Activated naive CD4-positive, alpha-beta T cell treated with anti-CD3 and anti-CD28 coated beads, Interleukin-2, amount 10 ng/mL, durations not matched to agents 7 days and 5 days (primary cell): ENCODE measurements at regions not wholly inside any gene's neighbourhood (a gene's known extent, or its start where the extent isn't known, plus 50 kb on each side); places are given as distances from the start of the nearest gene placed in this dataset.

Experiments
- CTCF ChIA-PET: fragments of 350-600 bp; sonication (Branson Sonifier 250); formaldehyde crosslinking; loops from one replicate; lab custom pipeline; 2021; ENCODE audit warnings: antibody characterized with exemption; lab: Charles Lee
- DNase-seq: peaks from one replicate; pipeline ENCODE4 v3.0.0-alpha.2; 2020
- H3K27ac Mint-ChIP-seq: one replicate; pipeline ENCODE4 v1.8.0; 2021; ENCODE audit warnings: mild to moderate bottlenecking, moderate library complexity, mixed read lengths
- H3K27me3 Mint-ChIP-seq: one replicate; pipeline ENCODE4 v1.8.0; 2021; ENCODE audit warnings: mild to moderate bottlenecking, mixed read lengths
- H3K36me3 Mint-ChIP-seq: one replicate; pipeline ENCODE4 v1.8.0; 2021; ENCODE audit warnings: mixed read lengths
- H3K4me1 Mint-ChIP-seq: one replicate; pipeline ENCODE4 v1.8.0; 2021; ENCODE audit warnings: mixed read lengths
- H3K4me3 Mint-ChIP-seq: one replicate; pipeline ENCODE4 v1.8.0; 2021; ENCODE audit warnings: mild to moderate bottlenecking, moderate library complexity, mixed read lengths
- H3K9me3 Mint-ChIP-seq: one replicate; pipeline ENCODE4 v1.8.0; 2021; ENCODE audit warnings: mixed read lengths

- Mint-ChIP-seq H3K27me3 (no peaks in the 10 kb centered on the region), H3K27ac (no peak overlapping the region), H3K4me3 (no peak overlapping the region), H3K36me3 (no peaks in the 10 kb centered on the region), H3K4me1 (no peaks in the 10 kb centered on the region), H3K9me3 (no peaks in the 10 kb centered on the region)
- DNase-seq = no peak
- CTCF ChIA-PET = no interaction called here
Observed at GRCh38 chr12:41706376-41706775, 438.3 kb downstream of the GXYLT1 start.

- no peaks in the 10 kb centered on the region for H3K27me3 Mint-ChIP-seq
- no peaks in the 10 kb centered on the region for H3K9me3 Mint-ChIP-seq
- H3K4me3 Mint-ChIP-seq = no peak overlapping the region
- H3K27ac Mint-ChIP-seq = no peak overlapping the region
- DNase-seq = no peak
- H3K36me3 Mint-ChIP-seq = no peaks in the 10 kb centered on the region
- CTCF ChIA-PET = no interaction called here
- no peaks in the 10 kb centered on the region for H3K4me1 Mint-ChIP-seq
Observed at GRCh38 chr12:41701943-41702601, 442.6 kb downstream of the GXYLT1 start.

DNA sequence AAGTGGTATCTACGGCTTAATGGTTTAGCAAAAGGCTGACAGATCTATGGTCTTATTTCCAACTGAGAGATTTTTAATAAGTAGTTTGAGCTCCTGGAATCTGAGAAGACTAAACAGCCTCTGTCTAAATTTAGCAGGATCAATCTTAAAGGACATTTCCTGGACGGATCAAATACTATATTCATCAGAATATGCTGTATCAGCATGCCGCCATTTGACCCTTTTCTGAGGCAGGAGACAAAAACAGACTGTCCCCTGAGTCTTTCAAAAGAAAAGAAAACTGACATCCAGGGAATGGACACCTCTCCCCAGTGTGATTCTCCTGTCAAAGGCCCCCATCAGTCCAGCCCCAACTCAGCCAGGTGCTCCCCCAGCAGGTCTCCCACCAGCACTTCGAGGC lies 443.7 kb downstream of the GXYLT1 start:
- no peaks in the 10 kb centered on the region for H3K36me3 Mint-ChIP-seq
- no peaks in the 10 kb centered on the region for H3K27me3 Mint-ChIP-seq
- no peak overlapping the region for H3K4me3 Mint-ChIP-seq
- H3K27ac Mint-ChIP-seq = no peak overlapping the region
- no peaks in the 10 kb centered on the region for H3K9me3 Mint-ChIP-seq
- H3K4me1 Mint-ChIP-seq = no peaks in the 10 kb centered on the region
- CTCF ChIA-PET = no interaction called here
- no peak for DNase-seq

GRCh38 chr12:41699658-41700057 lies 445.0 kb downstream of the GXYLT1 start:
- Mint-ChIP-seq H3K9me3 (no peaks in the 10 kb centered on the region), H3K4me1 (no peaks in the 10 kb centered on the region), H3K4me3 (no peak overlapping the region), H3K27ac (no peak overlapping the region), H3K27me3 (no peaks in the 10 kb centered on the region), H3K36me3 (no peaks in the 10 kb centered on the region)
- no peak for DNase-seq
- CTCF ChIA-PET = no interaction called here

GRCh38 chr12:41697161-41697560 lies 447.5 kb downstream of the GXYLT1 start:
- Mint-ChIP-seq H3K4me1 (no peaks in the 10 kb centered on the region), H3K27ac (no peak overlapping the region), H3K4me3 (no peak overlapping the region), H3K27me3 (no peaks in the 10 kb centered on the region), H3K36me3 (no peaks in the 10 kb centered on the region), H3K9me3 (no peaks in the 10 kb centered on the region)
- CTCF ChIA-PET = no interaction called here
- no peak for DNase-seq

DNA sequence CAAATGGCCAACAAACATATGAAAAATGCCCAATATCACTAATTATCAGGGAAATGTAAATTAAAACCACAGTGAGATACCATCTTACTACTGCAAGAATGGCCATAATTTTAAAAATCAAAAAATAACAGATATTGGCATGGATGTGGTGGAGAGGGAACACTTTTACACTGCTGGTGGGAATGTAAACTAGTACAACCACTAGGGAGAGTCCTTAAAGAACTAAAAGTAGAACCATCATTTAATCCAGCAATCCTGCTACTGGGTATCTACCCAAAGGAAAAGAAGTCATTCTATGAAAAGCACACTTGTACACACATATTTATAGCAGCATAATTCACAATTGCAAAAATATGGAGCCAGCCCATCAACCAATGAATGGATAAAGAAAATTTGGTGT lies 459.7 kb downstream of the GXYLT1 start:
- Mint-ChIP-seq H3K27me3 (no peaks in the 10 kb centered on the region), H3K4me1 (no peaks in the 10 kb centered on the region), H3K36me3 (no peaks in the 10 kb centered on the region), H3K9me3 (no peaks in the 10 kb centered on the region), H3K4me3 (no peak overlapping the region), H3K27ac (no peak overlapping the region)
- no peak for DNase-seq
- CTCF ChIA-PET = interaction anchor here (1.6 kb wide), 1 partner anchor 339 kb away, joined by 4 read pairs; no protein-coding TSS in a partner anchor

DNA sequence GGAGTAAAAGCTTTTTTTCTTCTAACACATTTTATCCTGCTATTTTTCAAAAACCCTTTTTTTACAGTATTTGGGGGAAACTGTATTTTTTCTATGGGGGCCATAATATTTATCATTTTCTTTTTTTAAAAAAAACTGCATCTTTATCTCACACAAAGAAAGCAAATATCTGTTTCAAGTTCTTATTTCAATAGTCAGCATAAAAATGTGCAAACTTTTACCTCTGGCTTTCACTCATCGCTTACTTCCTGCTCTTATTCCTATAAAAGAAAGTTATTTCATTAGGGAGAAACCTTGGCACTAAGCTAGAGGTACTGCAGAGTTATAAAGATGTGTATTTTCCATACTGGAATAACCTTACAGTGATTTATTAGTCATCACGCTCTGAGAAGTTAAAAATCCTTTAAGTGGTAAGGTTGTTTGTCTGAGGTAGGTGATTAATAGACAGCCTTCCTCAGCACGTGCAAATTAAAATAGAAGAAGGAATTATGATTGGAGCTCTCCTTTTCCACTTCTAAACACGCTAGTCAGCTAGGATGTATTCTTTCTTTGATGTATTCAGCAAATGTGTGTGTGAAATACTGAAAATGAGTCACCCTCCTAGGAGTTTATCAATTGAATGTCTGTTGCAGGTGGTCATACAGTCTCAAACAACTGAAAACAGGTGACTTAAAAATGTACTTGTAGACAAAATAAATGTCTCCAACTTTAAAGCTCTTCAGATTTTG lies 461.0 kb downstream of the GXYLT1 start:
- H3K9me3 Mint-ChIP-seq = no peaks in the 10 kb centered on the region
- CTCF ChIA-PET = interaction anchor here (0.7 to 1.6 kb wide), 2 partner anchors 340 to 609 kb away, joined by 3 to 4 read pairs; no protein-coding TSS in a partner anchor
- no peaks in the 10 kb centered on the region for H3K27me3 Mint-ChIP-seq
- H3K36me3 Mint-ChIP-seq = no peaks in the 10 kb centered on the region
- no peak overlapping the region for H3K27ac Mint-ChIP-seq
- H3K4me1 Mint-ChIP-seq = no peaks in the 10 kb centered on the region
- no peak for DNase-seq
- H3K4me3 Mint-ChIP-seq = no peak overlapping the region

DNA sequence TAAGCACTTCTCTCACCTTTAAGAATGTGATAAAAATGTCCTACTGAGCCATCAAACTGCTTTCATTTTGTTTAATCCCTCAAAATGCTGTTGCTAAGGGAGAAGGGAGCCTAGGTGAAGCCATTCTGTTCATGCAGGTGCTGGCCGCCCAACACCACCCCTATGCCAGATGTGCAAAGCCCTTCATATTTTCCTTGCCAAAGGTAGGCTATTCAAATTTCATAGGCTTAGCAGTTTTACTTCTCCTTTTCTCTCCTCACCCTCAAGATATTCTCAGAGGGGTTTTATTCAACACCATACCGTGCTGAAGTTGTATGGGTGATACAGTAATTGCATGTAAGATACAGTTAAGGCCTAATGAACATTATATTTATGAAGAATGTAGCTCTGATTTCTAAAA lies 461.7 kb downstream of the GXYLT1 start:
- H3K27ac Mint-ChIP-seq = no peak overlapping the region
- CTCF ChIA-PET = no interaction called here
- no peaks in the 10 kb centered on the region for H3K36me3 Mint-ChIP-seq
- no peaks in the 10 kb centered on the region for H3K27me3 Mint-ChIP-seq
- H3K4me1 Mint-ChIP-seq = no peaks in the 10 kb centered on the region
- DNase-seq = no peak
- no peak overlapping the region for H3K4me3 Mint-ChIP-seq
- no peaks in the 10 kb centered on the region for H3K9me3 Mint-ChIP-seq

DNA sequence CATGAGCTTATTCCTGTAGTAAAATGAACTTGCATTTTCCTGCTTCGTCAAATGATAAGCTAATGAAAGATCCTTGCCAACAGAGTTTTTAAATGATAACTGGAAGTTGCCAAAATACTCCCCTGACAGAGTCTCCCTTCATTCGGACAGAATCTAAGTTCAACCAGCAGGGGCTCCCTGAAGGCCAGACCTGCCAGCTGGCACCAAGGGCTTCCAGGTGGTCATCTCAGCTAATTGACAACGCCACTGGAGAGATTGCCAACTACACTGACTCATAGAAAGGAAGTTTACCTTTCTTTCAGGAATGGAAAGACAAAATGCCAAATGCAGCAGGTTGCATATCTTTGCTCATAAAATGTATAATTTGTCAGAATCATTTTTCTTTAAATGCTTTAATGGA lies 462.8 kb downstream of the GXYLT1 start:
- CTCF ChIA-PET = no interaction called here

GRCh38 chr12:41680155-41680554 lies 464.5 kb downstream of the GXYLT1 start:
- Mint-ChIP-seq H3K36me3 (no peaks in the 10 kb centered on the region), H3K4me3 (no peak overlapping the region), H3K27me3 (no peaks in the 10 kb centered on the region), H3K27ac (no peak overlapping the region), H3K4me1 (no peaks in the 10 kb centered on the region), H3K9me3 (peaks cover 2% of the 10 kb centered on the region)
- CTCF ChIA-PET = no interaction called here
- DNase-seq = no peak

More for the DNA sequence above, 462.8 kb downstream of the GXYLT1 start:
- no peak overlapping the region for H3K27ac Mint-ChIP-seq
- no peaks in the 10 kb centered on the region for H3K9me3 Mint-ChIP-seq
- no peaks in the 10 kb centered on the region for H3K4me1 Mint-ChIP-seq
- no peak overlapping the region for H3K4me3 Mint-ChIP-seq
- no peak for DNase-seq
- H3K27me3 Mint-ChIP-seq = no peaks in the 10 kb centered on the region
- H3K36me3 Mint-ChIP-seq = no peaks in the 10 kb centered on the region

DNA sequence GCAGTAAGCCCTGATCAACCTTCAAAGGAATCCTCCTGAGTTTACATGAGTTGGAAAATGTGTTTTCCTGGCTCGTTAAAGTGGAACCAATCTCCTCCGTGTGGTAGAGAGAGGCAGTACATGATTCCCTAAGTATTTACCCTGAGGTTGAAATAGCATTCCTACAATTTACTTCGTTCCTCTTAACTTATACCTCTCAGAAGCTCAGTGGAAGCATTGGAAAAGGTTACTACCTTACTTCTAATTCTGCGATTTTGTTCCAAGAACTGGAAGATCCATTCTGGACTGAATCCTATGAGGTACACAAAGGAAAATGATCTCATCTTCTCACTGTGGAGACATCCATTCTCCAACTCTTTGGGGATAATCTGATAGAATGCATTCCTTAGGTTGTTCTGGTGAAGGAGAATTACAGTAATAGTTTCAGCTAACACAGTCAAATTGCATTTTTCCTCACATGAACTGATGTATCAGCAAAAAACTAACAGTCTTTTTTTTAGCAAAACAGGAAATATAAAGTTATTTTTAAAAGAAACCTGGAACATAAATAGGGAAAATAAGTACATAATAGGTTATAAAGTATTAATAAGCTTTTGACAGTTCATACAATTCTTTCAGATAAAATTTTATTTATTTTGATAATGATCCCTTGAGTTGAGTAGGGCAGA lies 475.6 kb downstream of the PDZRN4 start:
- H3K4me1 Mint-ChIP-seq = no peaks in the 10 kb centered on the region
- CTCF ChIA-PET = no interaction called here
- no peak for DNase-seq

DNA sequence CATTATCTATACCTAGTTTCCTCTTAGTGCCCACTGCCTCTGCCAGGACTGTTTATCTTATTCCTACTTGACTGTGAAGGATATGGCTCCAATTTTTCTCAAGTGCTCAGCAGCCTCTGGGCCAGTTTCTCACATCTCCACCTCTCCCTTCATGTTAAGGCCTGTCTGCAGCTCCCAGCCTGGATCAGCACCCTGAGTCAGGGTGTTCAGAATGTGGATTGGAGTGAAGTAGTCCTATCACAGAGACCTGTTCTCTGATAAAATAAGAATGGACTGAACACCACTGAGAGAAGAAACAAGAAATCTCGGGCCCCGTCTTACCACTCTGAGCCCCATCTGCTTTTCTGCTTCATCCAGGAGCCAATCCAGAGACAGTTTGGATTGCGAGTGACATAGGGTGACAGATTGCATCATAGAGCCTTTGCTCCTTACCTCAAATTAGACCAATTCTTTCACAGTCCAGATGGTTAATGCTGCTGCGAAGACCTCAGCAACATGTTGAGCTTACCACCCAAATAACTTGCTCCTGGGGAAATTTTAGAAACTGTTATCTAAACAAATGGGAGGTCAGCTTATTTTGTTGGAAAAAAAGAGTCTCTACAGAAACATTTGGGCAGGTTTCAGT lies 473.1 kb downstream of the PDZRN4 start:
- no peak for DNase-seq
- Mint-ChIP-seq H3K4me1 (no peaks in the 10 kb centered on the region), H3K9me3 (no peaks in the 10 kb centered on the region), H3K36me3 (no peaks in the 10 kb centered on the region), H3K27ac (no peak overlapping the region), H3K27me3 (no peaks in the 10 kb centered on the region), H3K4me3 (no peak overlapping the region)
- CTCF ChIA-PET = no interaction called here

More for the DNA sequence above, 475.6 kb downstream of the PDZRN4 start:
- no peak overlapping the region for H3K27ac Mint-ChIP-seq
- H3K9me3 Mint-ChIP-seq = no peaks in the 10 kb centered on the region
- H3K4me3 Mint-ChIP-seq = no peak overlapping the region
- H3K27me3 Mint-ChIP-seq = no peaks in the 10 kb centered on the region
- H3K36me3 Mint-ChIP-seq = no peaks in the 10 kb centered on the region

GRCh38 chr12:41656454-41656853 lies 468.3 kb downstream of the PDZRN4 start:
- no peaks in the 10 kb centered on the region for H3K36me3 Mint-ChIP-seq
- CTCF ChIA-PET = no interaction called here
- H3K4me1 Mint-ChIP-seq = no peaks in the 10 kb centered on the region
- no peak for DNase-seq
- H3K27me3 Mint-ChIP-seq = no peaks in the 10 kb centered on the region
- H3K4me3 Mint-ChIP-seq = no peak overlapping the region
- H3K27ac Mint-ChIP-seq = no peak overlapping the region
- H3K9me3 Mint-ChIP-seq = no peaks in the 10 kb centered on the region
